A673 (cell line): ENCODE measurements at regions not wholly inside any gene's neighbourhood (a gene's known extent, or its start where the extent isn't known, plus 50 kb on each side); places are given as distances from the start of the nearest gene placed in this dataset.

ENCODE experiments used
- BruUV-seq: library from RNA; stranded (reverse); fragments of 400-500 nt; replicated peaks from 2 replicates; lab custom pipeline; 2021; lab: Mats Ljungman, UMichigan
- CTCF ChIA-PET: fragments of 300-600 bp; sonication (Branson Sonifier 250); formaldehyde crosslinking; loops from one replicate; lab custom pipeline; 2022; ENCODE audit warnings: antibody characterized with exemption; lab: Charles Lee
- POLR2A ChIA-PET: fragments of 300-600 bp; sonication (Branson Sonifier 250); formaldehyde crosslinking; loops from one replicate; lab custom pipeline; 2022; ENCODE audit warnings: antibody characterized with exemption; ENCODE audit not compliant: low non-redundant PET; lab: Charles Lee
- DNase-seq: peaks from one replicate; pipeline ENCODE4 v3.0.0-alpha.2; 2015; ENCODE audit warnings: low spot score
- H3K27ac ChIP-seq: fragments of 200-600 bp; sonication (generic); 2 replicates; pipeline ENCODE4 v1.5.1; 2016; ENCODE audit warnings: mixed run types, low read depth, mild to moderate bottlenecking, mixed read lengths, antibody characterized with exemption, low read length; ENCODE audit not compliant: poor library complexity, severe bottlenecking
- H3K27me3 ChIP-seq: fragments of 200-600 bp; sonication (generic); replicated peaks from 2 replicates; pipeline ENCODE4 v1.6.1; 2017; ENCODE audit warnings: mixed run types, low read depth, mild to moderate bottlenecking, mixed read lengths, antibody characterized with exemption, low read length; ENCODE audit not compliant: insufficient read depth, poor library complexity
- H3K36me3 ChIP-seq: fragments of 200-600 bp; sonication (generic); 2 replicates; pipeline ENCODE4 v1.6.1; 2016; ENCODE audit warnings: mixed run types, mild to moderate bottlenecking, mixed read lengths, antibody characterized with exemption, low read length; ENCODE audit not compliant: insufficient read depth, poor library complexity, severe bottlenecking
- H3K4me1 ChIP-seq: fragments of 200-600 bp; sonication (generic); 2 replicates; pipeline ENCODE4 v1.6.1; 2017; ENCODE audit warnings: mixed run types, mild to moderate bottlenecking, mixed read lengths, antibody characterized with exemption, low read length; ENCODE audit not compliant: insufficient read depth, poor library complexity, severe bottlenecking
- H3K4me3 ChIP-seq: fragments of 200-600 bp; sonication (generic); 2 replicates; pipeline ENCODE4 v1.5.1; 2016; ENCODE audit warnings: low read depth, mixed run types, mild to moderate bottlenecking, mixed read lengths, low read length; ENCODE audit not compliant: poor library complexity, severe bottlenecking
- H3K9me3 ChIP-seq: fragments of 200-600 bp; sonication (generic); 2 replicates; pipeline ENCODE4 v1.6.1; 2016; ENCODE audit warnings: mixed run types, low read depth, mild to moderate bottlenecking, mixed read lengths, antibody characterized with exemption, low read length; ENCODE audit not compliant: poor library complexity, severe bottlenecking
- EZH2 ChIP-seq: fragments of 200-600 bp; sonication (generic); IDR thresholded peaks from 2 replicates; pipeline ENCODE4 v1.6.1; 2017; ENCODE audit warnings: borderline replicate concordance, low read depth, mild to moderate bottlenecking, mixed read lengths, antibody characterized with exemption, low read length; ENCODE audit not compliant: poor library complexity, severe bottlenecking
- intact Hi-C: fragments of 100-400 bp; cut with micrococcal nuclease; formaldehyde crosslinking; loops from one replicate; pipeline ENCODE4 v1.10.0; 2022; ENCODE audit not compliant: unreplicated experiment
- TF ChIP-seq, protein P1 (sequence below): fragments of 300-800, 200-600 bp; sonication (generic); conservative IDR thresholded peaks from 2 replicates; pipeline ENCODE4 v1.5.1; 2017; ENCODE audit warnings: low read depth, mild to moderate bottlenecking, antibody characterized with exemption, low read length, moderate library complexity, mixed read lengths

GRCh38 chr10:108639010-108639409 is 1284.3 kb downstream of the XPNPEP1 start:
- no peaks in the 10 kb centered on the region for H3K9me3 ChIP-seq
- no peaks in the 10 kb centered on the region for H3K4me1 ChIP-seq
- no peak for TF ChIP-seq EZH2
- TF ChIP-seq, protein P1, sequence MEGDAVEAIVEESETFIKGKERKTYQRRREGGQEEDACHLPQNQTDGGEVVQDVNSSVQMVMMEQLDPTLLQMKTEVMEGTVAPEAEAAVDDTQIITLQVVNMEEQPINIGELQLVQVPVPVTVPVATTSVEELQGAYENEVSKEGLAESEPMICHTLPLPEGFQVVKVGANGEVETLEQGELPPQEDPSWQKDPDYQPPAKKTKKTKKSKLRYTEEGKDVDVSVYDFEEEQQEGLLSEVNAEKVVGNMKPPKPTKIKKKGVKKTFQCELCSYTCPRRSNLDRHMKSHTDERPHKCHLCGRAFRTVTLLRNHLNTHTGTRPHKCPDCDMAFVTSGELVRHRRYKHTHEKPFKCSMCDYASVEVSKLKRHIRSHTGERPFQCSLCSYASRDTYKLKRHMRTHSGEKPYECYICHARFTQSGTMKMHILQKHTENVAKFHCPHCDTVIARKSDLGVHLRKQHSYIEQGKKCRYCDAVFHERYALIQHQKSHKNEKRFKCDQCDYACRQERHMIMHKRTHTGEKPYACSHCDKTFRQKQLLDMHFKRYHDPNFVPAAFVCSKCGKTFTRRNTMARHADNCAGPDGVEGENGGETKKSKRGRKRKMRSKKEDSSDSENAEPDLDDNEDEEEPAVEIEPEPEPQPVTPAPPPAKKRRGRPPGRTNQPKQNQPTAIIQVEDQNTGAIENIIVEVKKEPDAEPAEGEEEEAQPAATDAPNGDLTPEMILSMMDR = no peak
- no peak overlapping the region for H3K27ac ChIP-seq
- ChIA-PET CTCF (no interaction called here), POLR2A (no interaction called here)
- no peaks in the 10 kb centered on the region for H3K36me3 ChIP-seq
- no peak for DNase-seq
- H3K27me3 ChIP-seq = peaks cover 4% of the 10 kb centered on the region
- H3K4me3 ChIP-seq = no peak overlapping the region
- BruUV-seq = no TSS peak
- intact Hi-C loops = no loop called here

DNA sequence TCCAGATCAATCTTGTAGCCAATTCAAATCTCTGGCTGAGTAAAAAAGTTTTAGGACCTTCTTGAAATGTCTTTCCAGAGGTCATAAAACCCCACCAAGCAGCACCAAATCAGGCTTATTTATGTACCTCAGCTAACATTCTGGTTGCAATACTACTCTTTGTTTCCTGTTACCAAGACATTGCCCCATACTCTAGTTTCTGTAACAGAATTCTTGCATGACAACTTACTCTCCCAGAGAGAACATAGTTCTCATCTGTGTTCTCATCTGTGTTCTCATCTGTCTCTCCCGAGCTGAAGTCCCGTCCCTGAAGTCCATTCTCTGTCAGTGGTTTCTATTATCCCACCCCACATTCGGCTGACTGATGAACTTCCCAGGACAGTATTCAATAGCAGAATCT is 1285.1 kb downstream of the XPNPEP1 start:
- no peak for TF ChIP-seq EZH2
- TF ChIP-seq, protein P1 = no peak

DNA sequence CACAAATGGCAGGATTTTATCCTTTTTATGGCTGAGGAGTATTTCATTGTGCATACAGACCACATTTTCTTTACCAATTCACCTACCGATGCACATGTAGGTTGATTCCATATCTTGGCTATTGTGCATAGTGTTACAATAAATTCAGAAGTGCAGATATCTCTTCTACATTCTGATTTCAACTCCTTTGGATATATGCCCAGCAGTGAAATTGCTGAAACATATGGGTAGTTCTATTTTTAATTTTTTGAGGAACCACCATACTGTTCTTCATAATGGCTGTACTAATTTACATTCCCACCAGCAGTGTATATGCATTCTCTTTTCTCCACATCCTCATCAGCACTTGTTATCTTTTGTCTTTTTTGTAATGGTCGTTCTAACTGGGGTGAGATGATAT is 1290.3 kb downstream of the XPNPEP1 start:
- H3K36me3 ChIP-seq = no peaks in the 10 kb centered on the region
- no TSS peak for BruUV-seq
- TF ChIP-seq EZH2 = no peak
- TF ChIP-seq, protein P1 = no peak
- peaks cover 11% of the 10 kb centered on the region for H3K4me1 ChIP-seq
- H3K27ac ChIP-seq = no peak overlapping the region
- peaks cover 2% of the 10 kb centered on the region for H3K27me3 ChIP-seq
- ChIA-PET POLR2A (no interaction called here), CTCF (no interaction called here)
- no peaks in the 10 kb centered on the region for H3K9me3 ChIP-seq
- no peak overlapping the region for H3K4me3 ChIP-seq
- DNase-seq = no peak
- intact Hi-C loops = no loop called here

More for the DNA sequence above, 1285.1 kb downstream of the XPNPEP1 start:
- no peak for DNase-seq
- Histone ChIP-seq H3K4me3 (no peak overlapping the region), H3K27me3 (peaks cover 4% of the 10 kb centered on the region), H3K27ac (no peak overlapping the region), H3K9me3 (no peaks in the 10 kb centered on the region), H3K4me1 (no peaks in the 10 kb centered on the region), H3K36me3 (no peaks in the 10 kb centered on the region)
- CTCF ChIA-PET = no interaction called here
- POLR2A ChIA-PET = no interaction called here
- intact Hi-C loops = no loop called here
- no TSS peak for BruUV-seq
